ENCODE measurements at regions not wholly inside any gene's neighbourhood (a gene's known extent, or its start where the extent isn't known, plus 50 kb on each side); places are given as distances from the start of the nearest gene placed in this dataset.

- 3% methylated on average over 7 of the region's 7 CpGs for WGBS (ENCODE audit: insufficient coverage, low coverage, missing lambda C conversion rate)
- TF ChIP-seq HMG20A (CRISPR knock-in tag; conservative IDR thresholded peaks at IDR 0.05): no peak
- Histone ChIP-seq H3K27ac (ENCODE audit: extremely low read depth, low read depth, low read length) (peak overlapping the region; percentile 87), H3K79me2 (ENCODE audit: control insufficient read depth, insufficient read depth, low read length) (peaks cover 12% of the 10 kb centered on the region), H3K27me3 (ENCODE audit: control insufficient read depth in 2 of 2, insufficient read depth in 2 of 2, low read length in 2 of 2) (no peaks in the 10 kb centered on the region), H2AFZ (ENCODE audit: low read depth, low read length) (peak overlapping the region; percentile 82), H3K36me3 (ENCODE audit: control insufficient read depth, insufficient read depth, low read length) (no peaks in the 10 kb centered on the region), H3K9me3 (replicated peaks; ENCODE audit: control insufficient read depth, insufficient read depth, low read depth, low read length) (no peaks in the 10 kb centered on the region), H3K4me3 (peak overlapping the region; percentile 47), H4K20me1 (replicated peaks; ENCODE audit: control insufficient read depth, insufficient read depth, low read length) (no peaks in the 10 kb centered on the region), H3K9me1 (ENCODE audit: control insufficient read depth, insufficient read depth, low read length) (no peaks in the 10 kb centered on the region), H3K4me2 (ENCODE audit: insufficient read depth, low read length) (peak overlapping the region; percentile 69), H3K4me1 (replicated peaks in 1 of 2; ENCODE audit: control insufficient read depth in 2 of 2, insufficient read depth in 2 of 2, low read length in 2 of 2) (no peaks in the 10 kb centered on the region), H3K9ac (ENCODE audit: insufficient read depth in 1 of 2, low read depth in 2 of 2, low read length in 2 of 2) (peak overlapping the region; percentile 75 to 83)
- TSS peak; percentile 56 for BruUV-seq (replicated peaks)
- no peak for DNase-seq (ENCODE audit: extremely low read depth in 1 of 4, low spot score in 3 of 4)
- POLR2A ChIA-PET: interaction anchor here (0.6 to 1.6 kb wide), 2 partner anchors 9 to 1523 kb away, joined by 3 to 6 read pairs; no protein-coding TSS in a partner anchor
- in situ Hi-C loops (cut with MboI) (no loop called here), intact Hi-C loops (cut with micrococcal nuclease) (no loop called here)
- peak; percentile 58 for ATAC-seq
- no peak for FAIRE-seq
- CTCF ChIA-PET (ENCODE audit: low intra/inter-chr PET ratio): no interaction called here
Observed at GRCh38 chr21:18759267-18759666, 355.7 kb upstream of the TMPRSS15 start.

DNA sequence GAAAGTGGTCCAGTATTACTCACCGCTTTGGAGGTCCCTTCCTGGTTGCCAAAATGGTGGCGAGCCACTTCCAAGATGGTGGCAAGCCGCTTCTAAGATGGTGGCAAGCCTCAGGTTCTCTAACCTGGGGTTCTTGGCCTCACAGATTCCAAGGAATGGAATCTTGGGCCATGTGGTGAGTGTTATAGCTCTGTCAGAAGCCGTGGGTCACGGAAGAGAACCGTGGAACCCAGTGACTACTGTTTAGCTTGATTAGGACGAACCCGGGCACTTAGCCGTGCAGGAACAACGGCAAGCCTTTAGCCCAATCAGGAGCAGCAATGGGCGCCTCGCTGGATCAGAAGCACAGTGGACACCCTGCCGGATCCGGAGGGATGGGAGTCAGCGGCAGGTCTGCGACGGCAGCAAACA, 356.2 kb upstream of the TMPRSS15 start:
- H2AFZ ChIP-seq (ENCODE audit: low read depth, low read length): peak overlapping the region; percentile 82
- no TSS peak for BruUV-seq (replicated peaks)
- H3K9ac ChIP-seq (ENCODE audit: insufficient read depth in 1 of 2, low read depth in 2 of 2, low read length in 2 of 2): peak overlapping the region; percentile 75 to 83
- peak overlapping the region; percentile 69 for H3K4me2 ChIP-seq (ENCODE audit: insufficient read depth, low read length)
- in situ Hi-C loops (cut with MboI): no loop called here
- peak overlapping the region; percentile 47 for H3K4me3 ChIP-seq
- DNase-seq (ENCODE audit: extremely low read depth in 1 of 4, low spot score in 3 of 4) (peak in 1 of 4 experiments; percentile 52), ATAC-seq (peak; percentile 81), FAIRE-seq (no peak)
- intact Hi-C loops (cut with micrococcal nuclease): no loop called here
- no peaks in the 10 kb centered on the region for H3K36me3 ChIP-seq (ENCODE audit: control insufficient read depth, insufficient read depth, low read length)
- 0% methylated on average over 15 of the region's 17 CpGs for WGBS (ENCODE audit: insufficient coverage, low coverage, missing lambda C conversion rate)
- ChIA-PET POLR2A (interaction anchor here (0.6 to 1.6 kb wide), 3 partner anchors 10 to 1523 kb away, joined by 3 to 6 read pairs (median 3); no protein-coding TSS in a partner anchor), CTCF (ENCODE audit: low intra/inter-chr PET ratio) (no interaction called here)
- H3K9me3 ChIP-seq (replicated peaks; ENCODE audit: control insufficient read depth, insufficient read depth, low read depth, low read length): no peaks in the 10 kb centered on the region
- no peaks in the 10 kb centered on the region for H3K4me1 ChIP-seq (replicated peaks in 1 of 2; ENCODE audit: control insufficient read depth in 2 of 2, insufficient read depth in 2 of 2, low read length in 2 of 2)
- H3K79me2 ChIP-seq (ENCODE audit: control insufficient read depth, insufficient read depth, low read length): peaks cover 12% of the 10 kb centered on the region
- H3K27ac ChIP-seq (ENCODE audit: extremely low read depth, low read depth, low read length): peak overlapping the region; percentile 87
- no peaks in the 10 kb centered on the region for H3K27me3 ChIP-seq (ENCODE audit: control insufficient read depth in 2 of 2, insufficient read depth in 2 of 2, low read length in 2 of 2)
- H3K9me1 ChIP-seq (ENCODE audit: control insufficient read depth, insufficient read depth, low read length): no peaks in the 10 kb centered on the region
- H4K20me1 ChIP-seq (replicated peaks; ENCODE audit: control insufficient read depth, insufficient read depth, low read length): no peaks in the 10 kb centered on the region
- TF ChIP-seq ZNF311 (CRISPR knock-in tag; IDR thresholded peaks at IDR 0.05): no peak
- no peak for TF ChIP-seq CREB5 (CRISPR knock-in tag; IDR thresholded peaks at IDR 0.05)
- TF ChIP-seq SIX5 (IDR thresholded peaks at IDR 0.05; ENCODE audit: borderline replicate concordance in 1 of 2, insufficient read depth in 1 of 2, low read depth in 1 of 2, low read length in 2 of 2): no peak
- no peak for TF ChIP-seq EHMT2 (IDR thresholded peaks at IDR 0.05)
- TF ChIP-seq, protein P1, sequence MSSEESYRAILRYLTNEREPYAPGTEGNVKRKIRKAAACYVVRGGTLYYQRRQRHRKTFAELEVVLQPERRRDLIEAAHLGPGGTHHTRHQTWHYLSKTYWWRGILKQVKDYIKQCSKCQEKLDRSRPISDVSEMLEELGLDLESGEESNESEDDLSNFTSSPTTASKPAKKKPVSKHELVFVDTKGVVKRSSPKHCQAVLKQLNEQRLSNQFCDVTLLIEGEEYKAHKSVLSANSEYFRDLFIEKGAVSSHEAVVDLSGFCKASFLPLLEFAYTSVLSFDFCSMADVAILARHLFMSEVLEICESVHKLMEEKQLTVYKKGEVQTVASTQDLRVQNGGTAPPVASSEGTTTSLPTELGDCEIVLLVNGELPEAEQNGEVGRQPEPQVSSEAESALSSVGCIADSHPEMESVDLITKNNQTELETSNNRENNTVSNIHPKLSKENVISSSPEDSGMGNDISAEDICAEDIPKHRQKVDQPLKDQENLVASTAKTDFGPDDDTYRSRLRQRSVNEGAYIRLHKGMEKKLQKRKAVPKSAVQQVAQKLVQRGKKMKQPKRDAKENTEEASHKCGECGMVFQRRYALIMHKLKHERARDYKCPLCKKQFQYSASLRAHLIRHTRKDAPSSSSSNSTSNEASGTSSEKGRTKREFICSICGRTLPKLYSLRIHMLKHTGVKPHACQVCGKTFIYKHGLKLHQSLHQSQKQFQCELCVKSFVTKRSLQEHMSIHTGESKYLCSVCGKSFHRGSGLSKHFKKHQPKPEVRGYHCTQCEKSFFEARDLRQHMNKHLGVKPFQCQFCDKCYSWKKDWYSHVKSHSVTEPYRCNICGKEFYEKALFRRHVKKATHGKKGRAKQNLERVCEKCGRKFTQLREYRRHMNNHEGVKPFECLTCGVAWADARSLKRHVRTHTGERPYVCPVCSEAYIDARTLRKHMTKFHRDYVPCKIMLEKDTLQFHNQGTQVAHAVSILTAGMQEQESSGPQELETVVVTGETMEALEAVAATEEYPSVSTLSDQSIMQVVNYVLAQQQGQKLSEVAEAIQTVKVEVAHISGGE (CRISPR knock-in tag; IDR thresholded peaks at IDR 0.05): peak in 1 of 3 experiments; percentile 67; a peak in 2 of 6 replicates
- TF ChIP-seq SMARCE1 (IDR thresholded peaks at IDR 0.05): no peak
- TF ChIP-seq PRPF4 (IDR thresholded peaks at IDR 0.05; ENCODE audit: insufficient read depth, low read depth, low read length, poor library complexity, severe bottlenecking): no peak
- TF ChIP-seq, protein P2, sequence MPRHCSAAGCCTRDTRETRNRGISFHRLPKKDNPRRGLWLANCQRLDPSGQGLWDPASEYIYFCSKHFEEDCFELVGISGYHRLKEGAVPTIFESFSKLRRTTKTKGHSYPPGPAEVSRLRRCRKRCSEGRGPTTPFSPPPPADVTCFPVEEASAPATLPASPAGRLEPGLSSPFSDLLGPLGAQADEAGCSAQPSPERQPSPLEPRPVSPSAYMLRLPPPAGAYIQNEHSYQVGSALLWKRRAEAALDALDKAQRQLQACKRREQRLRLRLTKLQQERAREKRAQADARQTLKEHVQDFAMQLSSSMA (CRISPR knock-in tag; IDR thresholded peaks at IDR 0.05): 0 out of 2 replicates have a peak, but pooled peaks have one; percentile 19
- no peak for TF ChIP-seq CTBP1 (IDR thresholded peaks at IDR 0.05; ENCODE audit: borderline replicate concordance)

Data from K562 (cell line).